ENCODE measurements at regions not wholly inside any gene's neighbourhood (a gene's known extent, or its start where the extent isn't known, plus 50 kb on each side); places are given as distances from the start of the nearest gene placed in this dataset.
A peak's percentile ranks its signal among the peaks of the same experiment; 100 is the strongest.
"Not testable (repeated sequence)": the region's sequence is repeated elsewhere in the genome, so short reads cannot be mapped to it uniquely, and the experiment has no call there.

GRCh38 chr3:197459571-197459970 lies 96.2 kb downstream of the BDH1 start:
- H3K4me1 Mint-ChIP-seq, result peaks cover 28% of the 10 kb centered on the region
- H3K4me3 Mint-ChIP-seq; DNase-seq (ENCODE audit: low read depth, low spot score); H3K9me3 Mint-ChIP-seq; H3K36me3 Mint-ChIP-seq (ENCODE audit: low read depth); H3K27ac Mint-ChIP-seq (ENCODE audit: unreplicated experiment): not testable (repeated sequence)
- H3K27me3 Mint-ChIP-seq (ENCODE audit: low read depth), result peaks cover 18% of the 10 kb centered on the region

GRCh38 chr3:197458906-197459470 lies 96.8 kb downstream of the BDH1 start:
- no peak for TF ChIP-seq CTCF (conservative IDR thresholded peaks at IDR 0.05)
- Mint-ChIP-seq H3K27me3 (ENCODE audit: low read depth) (peaks cover 23% of the 10 kb centered on the region), H3K36me3 (ENCODE audit: low read depth) (no peaks in the 10 kb centered on the region), H3K4me1 (peaks cover 26% of the 10 kb centered on the region), H3K27ac (ENCODE audit: unreplicated experiment) (no peak overlapping the region), H3K9me3 (peaks cover 2% of the 10 kb centered on the region), H3K4me3 (no peak overlapping the region)
- DNase-seq (ENCODE audit: low read depth, low spot score), result no peak

GRCh38 chr3:197458179-197458707 lies 97.5 kb downstream of the BDH1 start:
- peaks cover 2% of the 10 kb centered on the region for H3K9me3 Mint-ChIP-seq
- peaks cover 22% of the 10 kb centered on the region for H3K4me1 Mint-ChIP-seq
- H3K27me3 Mint-ChIP-seq (ENCODE audit: low read depth), result peaks cover 28% of the 10 kb centered on the region
- H3K4me3 Mint-ChIP-seq, result peak overlapping the region; percentile 44
- H3K36me3 Mint-ChIP-seq (ENCODE audit: low read depth), result no peaks in the 10 kb centered on the region
- DNase-seq (ENCODE audit: low read depth, low spot score), result no peak
- peak; percentile 49 for TF ChIP-seq CTCF (conservative IDR thresholded peaks at IDR 0.05)
- H3K27ac Mint-ChIP-seq (ENCODE audit: unreplicated experiment), result no peak overlapping the region

- Mint-ChIP-seq H3K4me1 (peaks cover 22% of the 10 kb centered on the region), H3K27me3 (ENCODE audit: low read depth) (peaks cover 28% of the 10 kb centered on the region), H3K4me3 (peak overlapping the region; percentile 73), H3K36me3 (ENCODE audit: low read depth) (no peaks in the 10 kb centered on the region), H3K9me3 (peaks cover 2% of the 10 kb centered on the region), H3K27ac (ENCODE audit: unreplicated experiment) (peak overlapping the region; percentile 50)
- DNase-seq (ENCODE audit: low read depth, low spot score), result peak; percentile 68
- no peak for TF ChIP-seq CTCF (conservative IDR thresholded peaks at IDR 0.05)
These were observed 99.3 kb downstream of the BDH1 start for GRCh38 chr3:197456261-197457091.

- Mint-ChIP-seq H3K27me3 (ENCODE audit: low read depth) (peaks cover 28% of the 10 kb centered on the region), H3K4me3 (peak overlapping the region; percentile 29), H3K4me1 (peaks cover 13% of the 10 kb centered on the region)
- H3K9me3 Mint-ChIP-seq; DNase-seq (ENCODE audit: low read depth, low spot score); H3K27ac Mint-ChIP-seq (ENCODE audit: unreplicated experiment); H3K36me3 Mint-ChIP-seq (ENCODE audit: low read depth): not testable (repeated sequence)
These were observed 100.9 kb downstream of the BDH1 start for GRCh38 chr3:197454841-197455240.

GRCh38 chr3:197454014-197454413 lies 101.8 kb downstream of the BDH1 start:
- peaks cover 13% of the 10 kb centered on the region for H3K4me1 Mint-ChIP-seq
- no peak for TF ChIP-seq CTCF (conservative IDR thresholded peaks at IDR 0.05)

More at GRCh38 chr3:197454014-197454413, 101.8 kb downstream of the BDH1 start:
- Mint-ChIP-seq H3K4me3 (peak overlapping the region; percentile 14), H3K36me3 (ENCODE audit: low read depth) (no peaks in the 10 kb centered on the region), H3K9me3 (no peaks in the 10 kb centered on the region), H3K27ac (ENCODE audit: unreplicated experiment) (no peak overlapping the region), H3K27me3 (ENCODE audit: low read depth) (peaks cover 28% of the 10 kb centered on the region)
- no peak for DNase-seq (ENCODE audit: low read depth, low spot score)
